ENCODE measurements at regions not wholly inside any gene's neighbourhood (a gene's known extent, or its start where the extent isn't known, plus 50 kb on each side); places are given as distances from the start of the nearest gene placed in this dataset.
"Not testable (repeated sequence)": the region's sequence is repeated elsewhere in the genome, so short reads cannot be mapped to it uniquely, and the experiment has no call there.

DNA sequence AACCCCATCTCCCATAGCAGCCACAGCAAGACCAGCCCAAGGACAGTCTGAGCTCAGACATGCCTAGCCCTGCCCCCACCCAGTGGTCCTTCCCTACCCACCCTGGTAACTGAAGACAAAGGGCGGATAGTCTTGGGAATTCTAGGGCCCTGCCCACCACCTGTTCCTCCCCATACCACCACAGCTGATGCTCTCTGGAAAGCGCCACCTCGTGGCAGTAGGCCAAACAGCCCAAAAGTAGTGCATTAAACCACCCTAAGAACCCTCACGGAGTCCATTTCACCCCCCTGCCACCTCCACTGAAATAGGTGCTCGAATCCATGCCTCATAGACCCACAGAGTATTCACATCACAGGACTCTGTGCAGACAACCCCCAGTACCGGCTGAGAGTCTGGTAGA lies 1021.4 kb downstream of the CDH8 start:
- no peaks in the 10 kb centered on the region for H3K27me3 Mint-ChIP-seq (ENCODE audit: low read depth)
- no peak overlapping the region for H3K27ac Mint-ChIP-seq
- H3K4me1 Mint-ChIP-seq (ENCODE audit: low read depth) = no peaks in the 10 kb centered on the region
- H3K36me3 Mint-ChIP-seq (ENCODE audit: low read depth) = no peaks in the 10 kb centered on the region
- H3K4me3 Mint-ChIP-seq = no peak overlapping the region
- H3K9me3 Mint-ChIP-seq = peaks cover 30% of the 10 kb centered on the region

DNA sequence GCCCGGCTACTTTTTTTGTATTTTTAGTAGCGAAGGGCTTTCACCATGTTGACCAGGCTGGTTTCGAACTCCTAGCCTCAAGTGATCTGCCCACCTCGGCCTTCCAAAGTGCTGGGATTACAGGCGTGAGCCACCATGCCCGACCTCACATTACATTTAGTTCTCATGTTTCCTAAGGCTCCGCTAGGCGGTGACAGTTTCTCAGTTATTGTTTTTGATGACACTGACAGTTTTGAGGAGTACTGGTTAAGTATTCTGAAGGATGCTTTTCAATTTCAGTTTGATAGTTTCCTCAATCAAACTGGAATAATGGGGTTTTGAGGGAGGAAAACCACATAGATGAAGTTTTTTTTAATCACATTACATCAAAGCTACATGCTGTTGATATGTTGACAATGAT lies 1028.5 kb downstream of the CDH8 start:
- Mint-ChIP-seq H3K9me3 (peaks cover 16% of the 10 kb centered on the region), H3K27me3 (ENCODE audit: low read depth) (no peaks in the 10 kb centered on the region), H3K4me3 (no peak overlapping the region), H3K27ac (no peak overlapping the region), H3K4me1 (ENCODE audit: low read depth) (no peaks in the 10 kb centered on the region), H3K36me3 (ENCODE audit: low read depth) (no peaks in the 10 kb centered on the region)

DNA sequence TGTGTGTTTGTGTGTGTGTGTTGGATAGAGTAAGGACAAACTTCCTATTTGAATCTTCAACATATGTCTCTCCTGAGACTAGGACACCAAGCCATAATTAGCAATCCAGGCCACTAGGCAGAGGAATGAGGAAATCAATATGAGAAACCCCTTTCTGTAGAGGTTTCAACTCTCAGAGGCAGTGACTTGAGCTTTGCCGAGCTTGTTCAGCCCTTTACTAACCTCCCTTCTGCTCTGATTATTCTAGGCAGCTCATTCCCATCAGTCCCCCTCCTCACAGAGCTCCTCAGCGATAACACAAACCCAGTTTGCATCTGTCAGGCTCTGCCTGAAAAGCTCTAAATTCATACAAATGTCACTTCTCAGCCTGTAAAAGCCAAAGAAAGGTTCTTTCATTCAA lies 1030.3 kb downstream of the CDH8 start:
- no peaks in the 10 kb centered on the region for H3K27me3 Mint-ChIP-seq (ENCODE audit: low read depth)
- H3K36me3 Mint-ChIP-seq (ENCODE audit: low read depth) = no peaks in the 10 kb centered on the region
- H3K9me3 Mint-ChIP-seq = peaks cover 14% of the 10 kb centered on the region
- no peak overlapping the region for H3K4me3 Mint-ChIP-seq
- H3K27ac Mint-ChIP-seq = no peak overlapping the region
- no peaks in the 10 kb centered on the region for H3K4me1 Mint-ChIP-seq (ENCODE audit: low read depth)

DNA sequence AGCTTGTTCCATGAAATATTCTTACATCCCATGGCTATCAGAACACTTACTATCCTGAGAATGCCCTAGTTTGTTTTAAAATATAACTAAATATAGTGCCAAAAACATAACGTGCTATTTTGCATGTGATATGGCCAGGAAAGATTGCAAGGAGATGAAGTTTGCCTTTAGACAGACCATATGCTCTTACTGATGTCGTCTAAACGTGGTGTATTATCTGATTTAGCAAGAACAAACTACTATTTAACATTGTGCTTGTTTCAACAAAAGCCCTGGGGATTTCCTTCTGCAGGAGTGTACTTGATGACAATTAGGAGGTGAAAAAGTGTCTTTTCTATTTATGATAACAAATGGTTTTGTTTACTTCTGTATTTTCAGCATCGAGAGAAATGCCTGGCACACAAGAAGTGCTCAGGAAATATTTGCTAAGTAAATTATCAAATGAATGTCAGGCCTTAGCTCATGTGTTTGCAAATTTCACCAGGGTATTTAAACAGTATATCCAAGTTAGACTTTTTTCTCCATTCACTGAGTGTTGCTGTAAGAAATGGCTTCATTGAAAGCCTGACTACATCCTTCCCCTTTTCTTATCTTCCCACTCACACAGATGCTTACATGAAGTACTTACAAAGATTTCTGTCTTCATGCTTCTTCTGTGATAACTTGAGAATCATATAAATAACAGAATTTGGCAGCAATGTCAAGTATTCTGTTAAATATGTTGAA lies 1033.6 kb downstream of the CDH8 start:
- H3K4me3 Mint-ChIP-seq = no peak overlapping the region
- no peak overlapping the region for H3K27ac Mint-ChIP-seq
- H3K36me3 Mint-ChIP-seq (ENCODE audit: low read depth) = no peaks in the 10 kb centered on the region
- H3K4me1 Mint-ChIP-seq (ENCODE audit: low read depth) = no peaks in the 10 kb centered on the region
- no peaks in the 10 kb centered on the region for H3K27me3 Mint-ChIP-seq (ENCODE audit: low read depth)
- H3K9me3 Mint-ChIP-seq = peaks cover 11% of the 10 kb centered on the region

DNA sequence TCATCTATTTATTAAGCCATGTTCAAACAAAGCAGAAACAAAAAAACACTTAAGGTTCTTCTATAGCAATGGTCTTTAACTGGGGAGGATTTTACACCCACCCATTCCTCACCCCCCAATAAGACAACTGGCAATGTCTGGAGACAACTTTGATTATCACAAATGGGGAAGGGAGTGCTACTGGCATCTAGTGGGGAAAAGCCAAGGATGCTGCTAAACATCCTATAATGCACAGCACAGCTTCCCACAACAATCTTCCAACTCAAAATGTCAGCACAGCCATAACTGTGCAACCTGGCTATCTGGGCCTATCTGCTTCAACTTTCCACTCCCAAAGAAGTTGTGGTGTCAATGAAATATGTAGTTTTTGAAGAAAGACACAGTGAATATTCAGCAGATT lies 1044.4 kb downstream of the CDH8 start:
- no peaks in the 10 kb centered on the region for H3K4me1 Mint-ChIP-seq (ENCODE audit: low read depth)
- H3K27me3 Mint-ChIP-seq (ENCODE audit: low read depth) = no peaks in the 10 kb centered on the region
- H3K27ac Mint-ChIP-seq = no peak overlapping the region
- no peak overlapping the region for H3K4me3 Mint-ChIP-seq
- H3K9me3 Mint-ChIP-seq = peaks cover 19% of the 10 kb centered on the region
- H3K36me3 Mint-ChIP-seq (ENCODE audit: low read depth) = no peaks in the 10 kb centered on the region

DNA sequence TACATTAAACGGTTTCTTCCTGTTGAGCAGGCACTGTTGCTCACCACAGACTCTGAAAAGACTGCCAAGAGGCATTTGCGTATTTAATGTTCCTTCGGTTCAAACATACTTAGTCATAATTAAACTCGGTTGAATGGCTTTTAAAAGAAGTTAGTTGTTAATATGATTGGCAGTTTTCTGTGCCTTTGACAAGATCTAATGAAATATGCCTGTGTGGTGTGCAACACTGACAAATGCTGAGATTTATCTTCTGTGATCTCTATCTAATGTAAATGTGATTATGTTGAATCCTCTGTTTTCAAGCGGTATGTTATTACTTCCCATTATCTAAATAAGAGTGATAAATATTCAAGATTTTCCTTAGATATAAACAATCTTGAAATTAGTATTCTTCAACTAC lies 1046.6 kb downstream of the CDH8 start:
- Mint-ChIP-seq H3K27me3 (ENCODE audit: low read depth) (no peaks in the 10 kb centered on the region), H3K27ac (no peak overlapping the region), H3K9me3 (peaks cover 16% of the 10 kb centered on the region), H3K4me1 (ENCODE audit: low read depth) (no peaks in the 10 kb centered on the region), H3K4me3 (no peak overlapping the region), H3K36me3 (ENCODE audit: low read depth) (no peaks in the 10 kb centered on the region)

DNA sequence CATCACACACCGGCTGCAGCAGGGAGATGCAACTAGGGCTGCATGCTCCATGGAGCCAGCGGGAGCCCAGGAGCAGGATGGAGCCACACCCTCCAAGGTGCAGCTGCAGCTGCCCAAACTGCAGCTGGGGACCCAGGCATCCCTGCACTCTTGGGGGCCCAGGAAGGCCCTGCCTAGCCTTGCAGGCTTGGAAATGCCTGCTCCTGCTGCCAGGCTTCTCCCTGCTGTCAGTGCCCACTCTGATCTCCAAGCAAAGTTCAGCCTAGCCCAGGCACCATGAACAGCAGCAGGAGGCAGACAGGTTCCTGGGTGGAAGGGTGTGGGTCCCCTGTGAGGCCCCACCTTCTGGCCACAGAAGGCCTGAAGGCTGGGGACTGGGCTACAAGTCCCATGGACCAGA lies 1057.1 kb downstream of the CDH8 start:
- Mint-ChIP-seq H3K27me3 (ENCODE audit: low read depth) (no peaks in the 10 kb centered on the region), H3K4me3 (no peak overlapping the region), H3K36me3 (ENCODE audit: low read depth) (no peaks in the 10 kb centered on the region), H3K9me3 (peaks cover 43% of the 10 kb centered on the region), H3K27ac (no peak overlapping the region), H3K4me1 (ENCODE audit: low read depth) (no peaks in the 10 kb centered on the region)

DNA sequence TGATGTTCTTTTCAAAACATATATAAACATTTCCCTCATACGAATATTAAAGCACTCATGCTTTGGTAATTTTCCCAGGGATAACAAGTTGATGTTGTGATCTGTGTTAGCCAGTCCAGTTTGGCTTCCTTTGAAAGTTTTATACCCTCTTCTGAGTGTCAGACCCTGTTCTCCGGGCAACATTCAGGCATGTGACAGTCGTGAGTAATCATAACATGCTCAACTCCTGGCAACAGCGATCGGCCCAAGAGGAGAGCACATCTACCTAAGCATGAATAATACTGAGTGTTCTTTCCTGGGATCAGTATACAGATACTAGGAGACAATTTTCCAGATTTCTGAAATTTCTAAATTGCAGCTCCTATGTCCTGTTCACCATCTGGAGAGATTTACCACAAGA lies 1086.4 kb downstream of the CDH8 start:
- H3K36me3 Mint-ChIP-seq (ENCODE audit: low read depth) = no peaks in the 10 kb centered on the region
- H3K4me1 Mint-ChIP-seq (ENCODE audit: low read depth) = no peaks in the 10 kb centered on the region
- peaks cover 38% of the 10 kb centered on the region for H3K9me3 Mint-ChIP-seq

DNA sequence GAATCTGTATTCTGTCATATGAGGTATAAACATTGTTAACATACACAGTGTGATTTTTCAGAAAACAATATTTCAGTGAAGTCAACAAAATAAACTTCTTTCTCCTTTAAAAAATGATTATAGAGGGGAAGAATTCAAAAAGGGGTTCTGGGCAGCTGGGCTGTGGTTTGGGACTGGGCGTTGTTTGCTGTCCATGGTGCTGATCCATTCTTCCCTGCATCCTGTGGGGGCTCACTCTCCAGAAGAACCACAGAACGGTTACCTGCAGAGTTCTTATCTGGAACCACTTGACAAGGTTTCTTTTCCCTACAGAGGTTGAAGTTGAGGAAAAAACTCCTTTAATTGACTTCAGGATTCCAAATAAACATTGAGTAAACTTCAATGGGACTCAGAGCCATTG lies 1091.0 kb downstream of the CDH8 start:
- Mint-ChIP-seq H3K36me3 (ENCODE audit: low read depth) (no peaks in the 10 kb centered on the region), H3K4me3 (no peak overlapping the region), H3K27me3 (ENCODE audit: low read depth) (no peaks in the 10 kb centered on the region), H3K27ac (no peak overlapping the region), H3K9me3 (peaks cover 18% of the 10 kb centered on the region), H3K4me1 (ENCODE audit: low read depth) (no peaks in the 10 kb centered on the region)

More for the DNA sequence above, 1086.4 kb downstream of the CDH8 start:
- H3K27ac Mint-ChIP-seq = no peak overlapping the region
- H3K27me3 Mint-ChIP-seq (ENCODE audit: low read depth) = no peaks in the 10 kb centered on the region
- no peak overlapping the region for H3K4me3 Mint-ChIP-seq

DNA sequence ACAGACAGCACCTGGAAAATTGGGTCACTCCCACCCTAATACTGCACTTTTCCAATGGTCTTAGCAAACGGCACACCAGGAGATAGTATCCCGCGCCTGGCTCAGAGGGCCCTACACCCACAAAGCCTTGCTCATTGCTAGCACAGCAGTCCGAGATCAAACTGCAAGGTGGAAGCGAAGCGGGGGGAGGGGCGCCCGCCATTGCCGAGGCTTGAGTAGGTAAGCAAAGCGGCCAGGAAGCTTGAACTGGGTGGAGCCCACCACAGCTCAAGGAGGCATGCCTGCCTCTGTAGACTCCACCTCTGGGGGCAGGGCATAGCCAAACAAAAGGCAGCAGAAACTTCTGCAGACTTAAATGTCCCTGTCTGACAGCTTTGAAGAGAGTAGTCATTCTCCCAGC lies 1100.0 kb downstream of the CDH8 start:
- H3K9me3 Mint-ChIP-seq = peaks cover 35% of the 10 kb centered on the region
- H3K4me1 Mint-ChIP-seq (ENCODE audit: low read depth); H3K27ac Mint-ChIP-seq; H3K27me3 Mint-ChIP-seq (ENCODE audit: low read depth); H3K36me3 Mint-ChIP-seq (ENCODE audit: low read depth); H3K4me3 Mint-ChIP-seq: not testable (repeated sequence)

DNA sequence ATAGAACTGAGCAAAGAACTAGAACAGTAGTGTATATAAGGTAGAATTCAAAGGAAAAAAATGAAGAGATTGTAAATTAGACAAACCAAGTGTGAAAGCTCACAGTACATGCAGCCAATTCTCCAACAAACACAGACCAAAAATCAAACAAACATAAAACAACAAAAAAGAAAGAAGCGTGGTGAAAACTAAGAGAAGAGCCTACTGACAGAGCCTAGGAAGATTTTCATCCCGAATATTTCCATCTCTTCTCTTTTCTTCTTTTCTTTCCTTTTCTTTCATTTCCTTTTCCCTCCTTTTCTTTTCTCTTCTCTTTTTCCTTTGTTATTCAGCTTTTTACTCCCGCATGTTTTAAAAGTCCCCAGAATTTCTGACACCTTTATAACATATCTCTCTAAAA lies 1103.6 kb downstream of the CDH8 start:
- no peaks in the 10 kb centered on the region for H3K36me3 Mint-ChIP-seq (ENCODE audit: low read depth)
- peaks cover 22% of the 10 kb centered on the region for H3K9me3 Mint-ChIP-seq
- no peaks in the 10 kb centered on the region for H3K4me1 Mint-ChIP-seq (ENCODE audit: low read depth)
- H3K4me3 Mint-ChIP-seq = no peak overlapping the region
- H3K27ac Mint-ChIP-seq = no peak overlapping the region
- H3K27me3 Mint-ChIP-seq (ENCODE audit: low read depth) = no peaks in the 10 kb centered on the region

DNA sequence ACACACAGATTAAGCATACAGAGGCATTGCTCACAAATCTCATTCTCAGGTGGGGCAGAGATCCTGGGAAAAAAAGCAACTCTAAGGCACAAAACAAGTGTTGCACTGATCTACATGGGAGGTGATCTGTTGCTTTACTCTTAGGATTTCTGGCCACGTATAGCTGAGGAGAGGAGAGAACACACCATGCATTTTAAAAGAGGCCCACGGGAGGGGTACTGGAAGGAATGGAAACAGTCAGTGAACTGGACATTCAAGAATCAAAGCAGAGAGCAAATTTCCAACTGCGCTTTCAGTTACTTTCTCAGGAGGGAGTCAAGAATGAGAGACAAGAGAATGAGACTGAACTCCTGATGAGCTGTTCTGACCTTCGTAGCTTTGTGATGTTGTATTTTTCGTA lies 1105.9 kb downstream of the CDH8 start:
- Mint-ChIP-seq H3K4me3 (no peak overlapping the region), H3K9me3 (peaks cover 24% of the 10 kb centered on the region), H3K27me3 (ENCODE audit: low read depth) (no peaks in the 10 kb centered on the region), H3K4me1 (ENCODE audit: low read depth) (no peaks in the 10 kb centered on the region), H3K27ac (no peak overlapping the region), H3K36me3 (ENCODE audit: low read depth) (no peaks in the 10 kb centered on the region)

DNA sequence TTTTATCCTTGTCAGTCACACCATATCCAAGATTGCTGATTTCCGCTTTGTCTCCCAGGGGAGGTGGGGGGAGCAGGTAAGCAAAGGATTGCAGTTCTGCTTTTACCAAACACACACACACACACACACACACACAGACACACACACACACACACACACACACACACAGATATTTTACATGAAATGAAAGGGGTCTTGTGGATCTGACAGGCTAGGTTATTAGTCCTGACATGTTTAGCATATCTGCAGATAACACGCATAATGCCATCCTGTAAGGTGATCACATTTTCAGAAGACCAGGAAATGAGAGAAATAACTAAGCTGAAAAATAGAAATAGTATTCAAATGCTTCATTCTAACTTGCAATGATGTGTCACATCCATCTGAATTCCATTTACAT lies 1113.3 kb downstream of the CDH8 start:
- H3K4me1 Mint-ChIP-seq (ENCODE audit: low read depth) = no peaks in the 10 kb centered on the region
- no peak overlapping the region for H3K27ac Mint-ChIP-seq
- H3K27me3 Mint-ChIP-seq (ENCODE audit: low read depth) = no peaks in the 10 kb centered on the region
- H3K36me3 Mint-ChIP-seq (ENCODE audit: low read depth) = no peaks in the 10 kb centered on the region
- peaks cover 13% of the 10 kb centered on the region for H3K9me3 Mint-ChIP-seq
- H3K4me3 Mint-ChIP-seq = no peak overlapping the region

DNA sequence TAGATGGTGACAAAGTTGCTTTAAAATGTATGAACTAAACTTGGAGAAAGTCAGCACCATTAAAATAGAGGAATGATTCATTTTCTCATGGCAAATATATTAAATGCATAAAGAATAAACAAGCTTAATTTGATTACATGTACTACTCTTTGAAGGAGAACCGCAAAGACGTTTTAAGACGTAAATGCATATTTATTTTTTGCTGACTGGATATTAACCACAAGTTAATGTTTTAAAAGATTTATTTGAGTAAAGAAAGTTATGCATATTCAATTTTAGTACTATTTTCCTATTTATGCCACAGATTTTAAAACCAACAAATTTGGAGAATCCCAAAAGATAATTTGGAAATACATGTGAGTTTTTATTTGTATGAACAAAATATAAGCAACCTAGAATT lies 1121.9 kb downstream of the CDH8 start:
- no peaks in the 10 kb centered on the region for H3K27me3 Mint-ChIP-seq (ENCODE audit: low read depth)
- H3K36me3 Mint-ChIP-seq (ENCODE audit: low read depth) = no peaks in the 10 kb centered on the region
- no peaks in the 10 kb centered on the region for H3K4me1 Mint-ChIP-seq (ENCODE audit: low read depth)
- no peak overlapping the region for H3K4me3 Mint-ChIP-seq
- no peak overlapping the region for H3K27ac Mint-ChIP-seq
- peaks cover 19% of the 10 kb centered on the region for H3K9me3 Mint-ChIP-seq

DNA sequence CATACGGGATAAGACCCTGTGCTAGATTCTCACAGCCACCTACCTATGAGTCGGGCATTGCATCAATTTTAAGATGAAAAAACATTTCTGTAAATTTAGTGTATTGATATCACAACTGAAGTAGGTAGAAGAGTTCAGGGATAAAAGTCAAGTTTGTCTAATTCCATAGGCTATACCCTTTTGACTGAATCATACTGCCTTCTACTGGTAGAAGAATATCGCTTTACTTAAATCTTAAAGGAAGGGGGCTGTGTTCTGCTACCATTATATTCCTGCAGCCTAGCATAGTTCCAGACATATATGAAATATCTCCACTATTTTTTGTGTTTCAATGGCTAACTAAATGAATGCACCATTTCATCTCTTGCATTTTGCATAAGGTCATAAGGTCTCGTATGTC lies 1128.6 kb downstream of the CDH8 start:
- Mint-ChIP-seq H3K27me3 (ENCODE audit: low read depth) (no peaks in the 10 kb centered on the region), H3K4me1 (ENCODE audit: low read depth) (no peaks in the 10 kb centered on the region), H3K4me3 (no peak overlapping the region), H3K9me3 (peaks cover 17% of the 10 kb centered on the region), H3K27ac (no peak overlapping the region), H3K36me3 (ENCODE audit: low read depth) (no peaks in the 10 kb centered on the region)

DNA sequence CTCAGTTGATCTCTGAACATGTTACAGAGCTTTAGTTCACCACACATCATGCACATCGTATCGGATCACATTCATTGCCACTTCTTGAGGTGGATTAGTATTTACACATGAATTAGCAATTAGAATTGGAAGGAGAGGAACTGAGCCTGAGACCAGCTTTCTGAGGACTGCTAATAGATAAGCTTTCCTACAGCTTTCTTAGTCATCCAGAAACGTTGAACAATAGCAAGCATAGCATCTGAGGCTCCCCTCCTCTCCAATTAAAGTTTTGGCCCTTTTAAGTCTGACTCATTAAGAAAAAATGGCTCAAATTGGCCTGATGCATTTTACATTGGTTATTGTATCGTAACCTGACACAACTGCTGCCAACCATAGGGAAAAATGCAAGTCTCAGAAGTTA lies 1130.4 kb downstream of the CDH8 start:
- H3K27ac Mint-ChIP-seq = no peak overlapping the region
- no peaks in the 10 kb centered on the region for H3K36me3 Mint-ChIP-seq (ENCODE audit: low read depth)
- peaks cover 21% of the 10 kb centered on the region for H3K9me3 Mint-ChIP-seq
- H3K4me1 Mint-ChIP-seq (ENCODE audit: low read depth) = no peaks in the 10 kb centered on the region
- H3K27me3 Mint-ChIP-seq (ENCODE audit: low read depth) = no peaks in the 10 kb centered on the region
- no peak overlapping the region for H3K4me3 Mint-ChIP-seq

Measured in T-helper 1 cell treated with Interleukin-12 subunit alpha and Interleukin-12 subunit beta and Interleukin-4 antibody, amounts not matched to agents 30 μg/mL and 1 μg/mL, for 36 hours (primary cell).